ENCODE measurements at regions not wholly inside any gene's neighbourhood (a gene's known extent, or its start where the extent isn't known, plus 50 kb on each side); places are given as distances from the start of the nearest gene placed in this dataset.

GRCh38 chrX:13167481-13168231, 123.2 kb upstream of the FAM9C start:
- TF ChIP-seq CTCF (IDR thresholded peaks at IDR 0.05) (no peak), POLR2AphosphoS5 (IDR thresholded peaks at IDR 0.05; ENCODE audit: low read depth, low read length) (no peak), SIN3A (IDR thresholded peaks at IDR 0.05; ENCODE audit: borderline replicate concordance, insufficient read depth, low read depth, low read length) (no peak), REST (IDR thresholded peaks at IDR 0.05; ENCODE audit: insufficient read depth in 1 of 2, low read depth in 2 of 2, low read length in 1 of 2) (no peak), TCF7L2 (IDR thresholded peaks at IDR 0.05; ENCODE audit: low read depth, low read length) (no peak)
